H9 (cell line): ENCODE measurements at regions not wholly inside any gene's neighbourhood (a gene's known extent, or its start where the extent isn't known, plus 50 kb on each side); places are given as distances from the start of the nearest gene placed in this dataset.

Experiments
- DNase-seq: peaks from one replicate; pipeline ENCODE4 v3.0.0-alpha.2; 2017
- H2AFZ ChIP-seq: one replicate; pipeline ENCODE4 v1.6.1; 2013; ENCODE audit warnings: mild to moderate bottlenecking, low read length, control low read depth, moderate library complexity
- H2AK5ac ChIP-seq: 2 replicates; pipeline ENCODE4 v1.6.1; 2013; ENCODE audit warnings: low read length, control low read depth, mixed read lengths; ENCODE audit not compliant: insufficient read length
- H2BK120ac ChIP-seq: one replicate; pipeline ENCODE4 v1.6.1; 2013; ENCODE audit warnings: low read depth, mild to moderate bottlenecking, low read length, control low read depth, inconsistent platforms; ENCODE audit not compliant: poor library complexity, severe bottlenecking
- H2BK12ac ChIP-seq: 2 replicates; pipeline ENCODE4 v1.6.1; 2013; ENCODE audit warnings: low read length, control low read depth, mixed read lengths, low read depth; ENCODE audit not compliant: insufficient read length
- H2BK15ac ChIP-seq: 2 replicates; pipeline ENCODE4 v1.6.1; 2013; ENCODE audit warnings: low read depth, low read length, control low read depth
- H2BK20ac ChIP-seq: one replicate; pipeline ENCODE4 v1.6.1; 2013; ENCODE audit warnings: low read depth, mild to moderate bottlenecking, low read length, control low read depth, inconsistent platforms; ENCODE audit not compliant: poor library complexity, severe bottlenecking
- H2BK5ac ChIP-seq: 2 replicates; pipeline ENCODE4 v1.6.1; 2013; ENCODE audit warnings: low read length, control low read depth, mixed read lengths; ENCODE audit not compliant: insufficient read length
- H3K14ac ChIP-seq: 2 replicates; pipeline ENCODE4 v1.6.1; 2013; ENCODE audit warnings: low read length, control low read depth; ENCODE audit not compliant: insufficient read depth
- H3K18ac ChIP-seq: 2 replicates; pipeline ENCODE4 v1.6.1; 2013; ENCODE audit warnings: low read depth, mild to moderate bottlenecking, mixed read lengths, low read length, control low read depth; ENCODE audit not compliant: insufficient read length
- H3K23ac ChIP-seq: 2 replicates; pipeline ENCODE4 v1.6.1; 2013; ENCODE audit warnings: low read length, control low read depth, mixed read lengths, low read depth; ENCODE audit not compliant: insufficient read length
- H3K23me2 ChIP-seq: 2 replicates; pipeline ENCODE4 v1.6.1; 2013; ENCODE audit warnings: low read depth, mild to moderate bottlenecking, mixed read lengths, low read length, control low read depth; ENCODE audit not compliant: insufficient read length, poor library complexity, severe bottlenecking
- H3K27ac ChIP-seq: 2 replicates; pipeline ENCODE4 v1.5.1; 2013; ENCODE audit warnings: low read length, control low read depth, mixed read lengths, low read depth; ENCODE audit not compliant: insufficient read length
- H3K27me3 ChIP-seq: 2 replicates; pipeline ENCODE4 v1.6.1; 2013; ENCODE audit warnings: low read length, control low read depth, inconsistent platforms; ENCODE audit not compliant: insufficient read depth
- H3K4ac ChIP-seq: 2 replicates; pipeline ENCODE4 v1.6.1; 2013; ENCODE audit warnings: low read depth, mild to moderate bottlenecking, control low read depth, inconsistent platforms, low read length, moderate library complexity
- H3K4me1 ChIP-seq: 2 replicates; pipeline ENCODE4 v1.6.1; 2013; ENCODE audit warnings: low read length, control low read depth, inconsistent platforms; ENCODE audit not compliant: insufficient read depth
- H3K4me2 ChIP-seq: 2 replicates; pipeline ENCODE4 v1.6.1; 2013; ENCODE audit warnings: low read length, control low read depth, mixed read lengths; ENCODE audit not compliant: insufficient read length, insufficient read depth
- H3K56ac ChIP-seq: 2 replicates; pipeline ENCODE4 v1.6.1; 2013; ENCODE audit warnings: low read depth, mild to moderate bottlenecking, mixed read lengths, low read length, control low read depth; ENCODE audit not compliant: insufficient read length
- H3K79me1 ChIP-seq: 2 replicates; pipeline ENCODE4 v1.6.1; 2013; ENCODE audit warnings: low read depth, mild to moderate bottlenecking, moderate library complexity, low read length, control low read depth, inconsistent platforms; ENCODE audit not compliant: insufficient read depth, poor library complexity, severe bottlenecking
- H3K79me2 ChIP-seq: 2 replicates; pipeline ENCODE4 v1.6.1; 2013; ENCODE audit warnings: low read length, control low read depth, inconsistent platforms; ENCODE audit not compliant: insufficient read depth
- H3K9ac ChIP-seq: 2 replicates; pipeline ENCODE4 v1.6.1; 2013; ENCODE audit warnings: low read length, control low read depth, mixed read lengths; ENCODE audit not compliant: insufficient read length; ENCODE audit errors: extremely low read depth
- H3K9me3 ChIP-seq: one replicate; pipeline ENCODE4 v1.6.1; 2013; ENCODE audit warnings: low read depth, low read length, inconsistent platforms; ENCODE audit not compliant: control insufficient read depth
- H3T11ph ChIP-seq: one replicate; pipeline ENCODE4 v1.6.1; 2013; ENCODE audit warnings: mild to moderate bottlenecking, low read length, control low read depth, inconsistent platforms
- H4K20me1 ChIP-seq: one replicate; pipeline ENCODE4 v1.6.1; 2013; ENCODE audit not compliant: control insufficient read depth, insufficient read length, insufficient read depth
- H4K5ac ChIP-seq: 2 replicates; pipeline ENCODE4 v1.6.1; 2013; ENCODE audit warnings: low read depth, mild to moderate bottlenecking, mixed read lengths, low read length, control low read depth; ENCODE audit not compliant: insufficient read length
- H4K8ac ChIP-seq: replicated peaks from 2 replicates; pipeline ENCODE4 v1.6.1; 2013; ENCODE audit warnings: low read length, control low read depth, mixed read lengths, low read depth; ENCODE audit not compliant: insufficient read length
- H4K91ac ChIP-seq: 2 replicates; pipeline ENCODE4 v1.6.1; 2013; ENCODE audit warnings: low read depth, mild to moderate bottlenecking, moderate library complexity, mixed read lengths, low read length, control low read depth; ENCODE audit not compliant: insufficient read length
- H3K27ac Mint-ChIP-seq, 3 experiments: 2 replicates in 2 of 3; 3 replicates in 1 of 3; pipeline ENCODE4 v1.8.0; 2020 to 2021; ENCODE audit warnings: mixed read lengths in 3 of 3, mild to moderate bottlenecking in 1 of 3, moderate library complexity in 1 of 3
- H3K27me3 Mint-ChIP-seq: 2 replicates; pipeline ENCODE4 v1.8.0; 2021; ENCODE audit warnings: low read depth, mild to moderate bottlenecking, moderate library complexity, mixed read lengths
- H3K36me3 Mint-ChIP-seq, 3 experiments: 2 replicates in 2 of 3; 3 replicates in 1 of 3; pipeline ENCODE4 v1.8.0; 2020 to 2021; ENCODE audit warnings: low read depth in 3 of 3, mixed read lengths in 3 of 3; ENCODE audit not compliant: insufficient read depth in 1 of 3
- H3K4me1 Mint-ChIP-seq, 2 experiments: 2 replicates each; pipeline ENCODE4 v1.8.0; 2020; ENCODE audit warnings: mixed read lengths in 2 of 2
- H3K4me3 Mint-ChIP-seq, 2 experiments: 2 replicates in 1 of 2; 3 replicates in 1 of 2; pipeline ENCODE4 v1.8.0; 2020 to 2021; ENCODE audit warnings: mild to moderate bottlenecking in 2 of 2, mixed read lengths in 2 of 2, moderate library complexity in 1 of 2
- H3K9me3 Mint-ChIP-seq, 2 experiments: 2 replicates in 1 of 2; 3 replicates in 1 of 2; pipeline ENCODE4 v1.8.0; 2020; ENCODE audit warnings: mild to moderate bottlenecking in 2 of 2, mixed read lengths in 2 of 2, moderate library complexity in 1 of 2
- CTCF ChIP-seq: fragments of 200-600 bp; sonication (generic); conservative IDR thresholded peaks from 3 replicates; pipeline ENCODE4 v1.8.0; 2021; ENCODE audit warnings: antibody characterized with exemption, mild to moderate bottlenecking
- WGBS: extraction: QIAGEN DNeasy Blood & Tissue Kit; methylation state at CpG from one replicate; pipeline ENCODE4 v1.1.7; 2013; ENCODE audit warnings: missing lambda C conversion rate, low lambda C conversion rate, mixed read lengths; ENCODE audit not compliant: insufficient read length; ENCODE audit errors: extremely low coverage; 5-methylcytosine and 5-hydroxymethylcytosine counted together

GRCh38 chr7:41828911-41829310 lies 126.0 kb upstream of the INHBA start:
- Histone ChIP-seq H3K23ac (no peak overlapping the region), H4K8ac (no peak overlapping the region), H4K91ac (no peak overlapping the region), H3K79me2 (no peaks in the 10 kb centered on the region), H3K27ac (no peak overlapping the region), H2AK5ac (no peak overlapping the region), H3K9me3 (no peaks in the 10 kb centered on the region), H3K56ac (no peak overlapping the region), H4K5ac (no peak overlapping the region), H2BK120ac (no peak overlapping the region), H3K14ac (no peak overlapping the region), H3K4me2 (no peak overlapping the region), H3K79me1 (no peaks in the 10 kb centered on the region), H3K4ac (no peak overlapping the region), H3T11ph (no peak overlapping the region), H3K9ac (no peak overlapping the region), H2BK12ac (no peak overlapping the region), H2BK15ac (no peak overlapping the region), H3K23me2 (no peaks in the 10 kb centered on the region), H2BK5ac (no peak overlapping the region), H3K4me1 (peaks cover 2% of the 10 kb centered on the region), H3K27me3 (no peaks in the 10 kb centered on the region), H2BK20ac (no peak overlapping the region), H4K20me1 (no peaks in the 10 kb centered on the region), H3K18ac (no peak overlapping the region), H2AFZ (no peak overlapping the region)
- H3K4me3 Mint-ChIP-seq = no peak overlapping the region
- TF ChIP-seq CTCF = no peak
- H3K27me3 Mint-ChIP-seq = peaks cover 43% of the 10 kb centered on the region
- peaks cover 0 to 17% (median 3%) of the 10 kb centered on the region in 3 experiments; a peak in 5 of 7 replicates for H3K36me3 Mint-ChIP-seq
- no peak overlapping the region for H3K27ac Mint-ChIP-seq
- peaks cover 12 to 15% of the 10 kb centered on the region in 2 experiments for H3K4me1 Mint-ChIP-seq
- WGBS = no CpG with 5 or more reads among the region's 4 CpGs
- H3K9me3 Mint-ChIP-seq = peaks cover 15 to 24% of the 10 kb centered on the region in 2 experiments
- no peak for DNase-seq
